GM23248 (cell line): ENCODE measurements at regions not wholly inside any gene's neighbourhood (a gene's known extent, or its start where the extent isn't known, plus 50 kb on each side); places are given as distances from the start of the nearest gene placed in this dataset.

Source experiments
- EZH2 ChIP-seq: fragments of 200-600 bp; sonication (generic); IDR thresholded peaks from 2 replicates; pipeline ENCODE4 v1.6.1; 2018; ENCODE audit warnings: antibody characterized with exemption, mild to moderate bottlenecking; ENCODE audit not compliant: insufficient read depth, poor library complexity, severe bottlenecking
- EZH2phosphoT487 ChIP-seq: fragments of 200-600 bp; sonication (generic); IDR thresholded peaks from 2 replicates; pipeline ENCODE4 v1.6.1; 2018; ENCODE audit warnings: antibody characterized with exemption, moderate library complexity, mild to moderate bottlenecking, low read depth; ENCODE audit not compliant: insufficient read depth

DNA sequence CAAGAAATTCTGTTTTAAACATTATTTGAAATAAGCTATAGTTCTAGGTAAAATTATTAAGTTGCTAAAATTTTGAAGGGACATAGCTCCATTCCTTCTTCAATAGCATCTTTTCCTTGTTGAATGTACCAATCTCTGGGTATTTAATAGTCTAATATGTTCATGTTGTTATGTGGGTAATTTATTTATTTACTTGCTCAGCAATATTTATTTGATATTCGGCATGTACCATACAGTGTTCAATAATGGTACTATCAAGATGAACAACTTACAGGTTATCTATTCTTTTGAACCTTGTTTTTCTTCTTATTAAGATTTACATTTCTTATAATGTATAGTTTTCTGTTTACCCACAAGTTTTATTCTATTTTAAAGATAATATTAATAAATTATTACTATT is 1616.8 kb upstream of the PIK3C3 start:
- no peak for TF ChIP-seq EZH2
- no peak for TF ChIP-seq EZH2phosphoT487
